Prostate gland (tissue), 2 donors: ENCODE measurements at regions not wholly inside any gene's neighbourhood (a gene's known extent, or its start where the extent isn't known, plus 50 kb on each side); places are given as distances from the start of the nearest gene placed in this dataset.

Experiments
- DNase-seq: peaks from one replicate; pipeline ENCODE4 v3.0.0-alpha.2; 2019; ENCODE audit warnings: low spot score
- H3K27ac ChIP-seq, 2 donors: fragments of 200-600 bp; sonication (generic); 2 replicates each; pipeline ENCODE4 v1.5.1; 2017 to 2019
- H3K27me3 ChIP-seq: fragments of 200-600 bp; sonication (generic); replicated peaks from 2 replicates; pipeline ENCODE4 v1.5.1; 2019; ENCODE audit not compliant: insufficient read depth
- H3K36me3 ChIP-seq, 2 donors: fragments of 200-600 bp; sonication (generic); 1 replicate in 1 of 2; 2 replicates in 1 of 2; pipeline versions ENCODE4 v1.5.1 to v1.8.1; 2017 to 2019
- H3K4me1 ChIP-seq: fragments of 200-600 bp; sonication (generic); replicated peaks from 2 replicates; pipeline ENCODE4 v1.5.1; 2019
- H3K4me3 ChIP-seq, 2 donors: fragments of 200-600 bp; sonication (generic); 2 replicates each; pipeline ENCODE4 v1.5.1; 2017 to 2019
- H3K9me3 ChIP-seq: fragments of 200-600 bp; sonication (generic); 2 replicates; pipeline ENCODE4 v1.5.1; 2017
- CTCF ChIP-seq, 4 experiments: fragments of 200-600 bp in 2 of 4; fragments of 450-650 bp in 2 of 4; sonication (generic) in 2 of 4; IDR thresholded peaks; 1 replicate in 3 of 4; 2 replicates in 1 of 4; pipeline ENCODE4 v1.5.1; 2016 to 2019; ENCODE audit warnings: antibody characterized with exemption in 4 of 4, mild to moderate bottlenecking in 2 of 4, moderate library complexity in 2 of 4
- POLR2A ChIP-seq: fragments of 450-650 bp; IDR thresholded peaks from one replicate; pipeline ENCODE4 v1.6.1; 2016; ENCODE audit warnings: antibody characterized with exemption, mild to moderate bottlenecking
- POLR2AphosphoS5 ChIP-seq: sonication (generic); formaldehyde crosslinking; IDR thresholded peaks from one replicate; pipeline ENCODE4 v1.6.1; 2017; ENCODE audit warnings: antibody characterized with exemption
- WGBS: methylation state at CpG from one replicate; pipeline ENCODE4 v1.1.5; 2018; 5-methylcytosine and 5-hydroxymethylcytosine counted together
- intact Hi-C: fragments of 100-400 bp; cut with DNase I; formaldehyde crosslinking; loops from one replicate; pipeline ENCODE4 v1.14.2; 2022

- Histone ChIP-seq H3K27me3 (no peaks in the 10 kb centered on the region), H3K9me3 (no peaks in the 10 kb centered on the region), H3K27ac (no peak overlapping the region), H3K36me3 (no peaks in the 10 kb centered on the region), H3K4me1 (no peaks in the 10 kb centered on the region), H3K4me3 (no peak overlapping the region)
- 86% methylated on average over 16 of the region's 16 CpGs for WGBS
- no peak for TF ChIP-seq CTCF (IDR thresholded peaks at IDR 0.05)
- intact Hi-C loops: no loop called here
- no peak for DNase-seq
Observed at GRCh38 chr2:10223932-10224720, 78.6 kb upstream of the HPCAL1 start.

- no peaks in the 10 kb centered on the region for H3K9me3 ChIP-seq
- no peak for DNase-seq
- intact Hi-C loops: no loop called here
- H3K36me3 ChIP-seq: no peaks in the 10 kb centered on the region
- no peak overlapping the region for H3K4me3 ChIP-seq
- no peaks in the 10 kb centered on the region for H3K4me1 ChIP-seq
- no peaks in the 10 kb centered on the region for H3K27me3 ChIP-seq
- WGBS: 95% methylated on average over 7 of the region's 7 CpGs
- TF ChIP-seq POLR2A: no peak
- TF ChIP-seq POLR2AphosphoS5: no peak
- no peak for TF ChIP-seq CTCF (IDR thresholded peaks at IDR 0.05)
- no peak overlapping the region for H3K27ac ChIP-seq
Observed at GRCh38 chr2:10224734-10225133, 78.0 kb upstream of the HPCAL1 start.

GRCh38 chr2:10225291-10226037, 77.2 kb upstream of the HPCAL1 start:
- intact Hi-C loops: no loop called here
- no peaks in the 10 kb centered on the region for H3K27me3 ChIP-seq
- H3K36me3 ChIP-seq: no peaks in the 10 kb centered on the region
- 84% methylated on average over 15 of the region's 15 CpGs for WGBS
- DNase-seq: no peak
- no peak overlapping the region for H3K27ac ChIP-seq
- TF ChIP-seq CTCF (IDR thresholded peaks at IDR 0.05) (no peak), POLR2AphosphoS5 (no peak)
- no peak overlapping the region for H3K4me3 ChIP-seq
- H3K9me3 ChIP-seq: no peaks in the 10 kb centered on the region
- no peaks in the 10 kb centered on the region for H3K4me1 ChIP-seq

GRCh38 chr2:10226038-10226724, 76.5 kb upstream of the HPCAL1 start:
- intact Hi-C loops: no loop called here
- Histone ChIP-seq H3K9me3 (no peaks in the 10 kb centered on the region), H3K27me3 (no peaks in the 10 kb centered on the region), H3K4me1 (no peaks in the 10 kb centered on the region), H3K4me3 (no peak overlapping the region), H3K27ac (no peak overlapping the region), H3K36me3 (no peaks in the 10 kb centered on the region)
- DNase-seq: no peak
- WGBS: 87% methylated on average over 19 of the region's 19 CpGs
- TF ChIP-seq CTCF (IDR thresholded peaks at IDR 0.05) (no peak), POLR2A (no peak), POLR2AphosphoS5 (no peak)
